ENCODE measurements at regions not wholly inside any gene's neighbourhood (a gene's known extent, or its start where the extent isn't known, plus 50 kb on each side); places are given as distances from the start of the nearest gene placed in this dataset.

DNA sequence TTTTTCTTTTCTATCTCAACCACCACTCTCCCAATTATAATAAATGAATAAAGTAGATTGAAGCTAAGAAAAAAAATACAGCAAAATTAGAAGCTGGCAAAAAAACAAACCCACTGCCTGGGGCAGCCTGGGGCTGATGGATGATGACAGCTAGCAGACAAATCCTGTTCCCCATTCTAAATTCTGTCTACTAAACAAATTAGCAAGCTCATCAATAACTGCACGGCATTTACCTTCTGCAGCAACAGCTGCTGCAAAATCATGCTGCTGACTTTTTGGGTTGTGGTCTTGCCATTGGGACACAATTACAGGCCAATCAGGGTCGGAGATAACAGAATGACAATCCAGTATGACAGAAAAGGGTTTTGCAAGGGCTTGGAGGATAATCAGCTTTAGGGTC is 443.6 kb upstream of the SOX5 start:
- H3K9ac ChIP-seq (ENCODE audit: insufficient read depth in 1 of 2, low read depth in 2 of 2, low read length in 2 of 2): no peak overlapping the region

More for the DNA sequence above, 443.6 kb upstream of the SOX5 start:
- Histone ChIP-seq H3K4me2 (ENCODE audit: insufficient read depth, low read length) (no peak overlapping the region), H3K4me3 (no peak overlapping the region), H3K36me3 (ENCODE audit: control insufficient read depth, insufficient read depth, low read length) (no peaks in the 10 kb centered on the region), H3K79me2 (ENCODE audit: control insufficient read depth, insufficient read depth, low read length) (no peaks in the 10 kb centered on the region), H3K27ac (ENCODE audit: extremely low read depth, low read depth, low read length) (no peak overlapping the region), H3K27me3 (ENCODE audit: control insufficient read depth in 2 of 2, insufficient read depth in 2 of 2, low read length in 2 of 2) (peaks cover 3 to 7% of the 10 kb centered on the region in 2 experiments; a peak in 3 of 5 replicates), H3K9me3 (replicated peaks; ENCODE audit: control insufficient read depth, insufficient read depth, low read depth, low read length) (no peaks in the 10 kb centered on the region), H4K20me1 (replicated peaks; ENCODE audit: control insufficient read depth, insufficient read depth, low read length) (no peaks in the 10 kb centered on the region), H3K9me1 (ENCODE audit: control insufficient read depth, insufficient read depth, low read length) (no peaks in the 10 kb centered on the region), H3K4me1 (replicated peaks in 1 of 2; ENCODE audit: control insufficient read depth in 2 of 2, insufficient read depth in 2 of 2, low read length in 2 of 2) (no peaks in the 10 kb centered on the region), H2AFZ (ENCODE audit: low read depth, low read length) (no peak overlapping the region)
- FAIRE-seq (no peak), ATAC-seq (no peak), DNase-seq (ENCODE audit: extremely low read depth in 1 of 4, low spot score in 3 of 4) (no peak)
- TF ChIP-seq NCOA1 (IDR thresholded peaks at IDR 0.05; ENCODE audit: low read depth) (no peak), MAFK (IDR thresholded peaks at IDR 0.05; ENCODE audit: low read length) (0 out of 2 replicates have a peak, but pooled peaks have one; percentile 32), ARID1B (IDR thresholded peaks at IDR 0.05) (no peak), ZNF316 (IDR thresholded peaks at IDR 0.05) (peak; percentile 51; the same call in 1 of the 2 replicates), TCF7 (IDR thresholded peaks at IDR 0.05; ENCODE audit: borderline replicate concordance) (no peak), ZNF507 (tag; conservative IDR thresholded peaks at IDR 0.05) (no peak), SPI1 (IDR thresholded peaks at IDR 0.05; ENCODE audit: borderline replicate concordance, low read depth, low read length) (no peak), ATF7 (IDR thresholded peaks at IDR 0.05) (no peak), ZNF41 (CRISPR knock-in tag; conservative IDR thresholded peaks at IDR 0.05) (no peak), ZNF174 (CRISPR knock-in tag; IDR thresholded peaks at IDR 0.05) (no peak), SIRT6 (IDR thresholded peaks at IDR 0.05; ENCODE audit: low read depth, low read length) (no peak), MAFG (tag; conservative IDR thresholded peaks at IDR 0.05) (0 out of 2 replicates have a peak, but pooled peaks have one; percentile 20), PCBP2 (IDR thresholded peaks at IDR 0.05; ENCODE audit: low read depth, low read length, poor library complexity, severe bottlenecking) (no peak), ZNF280B (CRISPR knock-in tag; IDR thresholded peaks at IDR 0.05) (no peak), NFIX (CRISPR knock-in tag; IDR thresholded peaks at IDR 0.05; ENCODE audit: low read depth) (no peak)
- TF ChIP-seq, protein P1, sequence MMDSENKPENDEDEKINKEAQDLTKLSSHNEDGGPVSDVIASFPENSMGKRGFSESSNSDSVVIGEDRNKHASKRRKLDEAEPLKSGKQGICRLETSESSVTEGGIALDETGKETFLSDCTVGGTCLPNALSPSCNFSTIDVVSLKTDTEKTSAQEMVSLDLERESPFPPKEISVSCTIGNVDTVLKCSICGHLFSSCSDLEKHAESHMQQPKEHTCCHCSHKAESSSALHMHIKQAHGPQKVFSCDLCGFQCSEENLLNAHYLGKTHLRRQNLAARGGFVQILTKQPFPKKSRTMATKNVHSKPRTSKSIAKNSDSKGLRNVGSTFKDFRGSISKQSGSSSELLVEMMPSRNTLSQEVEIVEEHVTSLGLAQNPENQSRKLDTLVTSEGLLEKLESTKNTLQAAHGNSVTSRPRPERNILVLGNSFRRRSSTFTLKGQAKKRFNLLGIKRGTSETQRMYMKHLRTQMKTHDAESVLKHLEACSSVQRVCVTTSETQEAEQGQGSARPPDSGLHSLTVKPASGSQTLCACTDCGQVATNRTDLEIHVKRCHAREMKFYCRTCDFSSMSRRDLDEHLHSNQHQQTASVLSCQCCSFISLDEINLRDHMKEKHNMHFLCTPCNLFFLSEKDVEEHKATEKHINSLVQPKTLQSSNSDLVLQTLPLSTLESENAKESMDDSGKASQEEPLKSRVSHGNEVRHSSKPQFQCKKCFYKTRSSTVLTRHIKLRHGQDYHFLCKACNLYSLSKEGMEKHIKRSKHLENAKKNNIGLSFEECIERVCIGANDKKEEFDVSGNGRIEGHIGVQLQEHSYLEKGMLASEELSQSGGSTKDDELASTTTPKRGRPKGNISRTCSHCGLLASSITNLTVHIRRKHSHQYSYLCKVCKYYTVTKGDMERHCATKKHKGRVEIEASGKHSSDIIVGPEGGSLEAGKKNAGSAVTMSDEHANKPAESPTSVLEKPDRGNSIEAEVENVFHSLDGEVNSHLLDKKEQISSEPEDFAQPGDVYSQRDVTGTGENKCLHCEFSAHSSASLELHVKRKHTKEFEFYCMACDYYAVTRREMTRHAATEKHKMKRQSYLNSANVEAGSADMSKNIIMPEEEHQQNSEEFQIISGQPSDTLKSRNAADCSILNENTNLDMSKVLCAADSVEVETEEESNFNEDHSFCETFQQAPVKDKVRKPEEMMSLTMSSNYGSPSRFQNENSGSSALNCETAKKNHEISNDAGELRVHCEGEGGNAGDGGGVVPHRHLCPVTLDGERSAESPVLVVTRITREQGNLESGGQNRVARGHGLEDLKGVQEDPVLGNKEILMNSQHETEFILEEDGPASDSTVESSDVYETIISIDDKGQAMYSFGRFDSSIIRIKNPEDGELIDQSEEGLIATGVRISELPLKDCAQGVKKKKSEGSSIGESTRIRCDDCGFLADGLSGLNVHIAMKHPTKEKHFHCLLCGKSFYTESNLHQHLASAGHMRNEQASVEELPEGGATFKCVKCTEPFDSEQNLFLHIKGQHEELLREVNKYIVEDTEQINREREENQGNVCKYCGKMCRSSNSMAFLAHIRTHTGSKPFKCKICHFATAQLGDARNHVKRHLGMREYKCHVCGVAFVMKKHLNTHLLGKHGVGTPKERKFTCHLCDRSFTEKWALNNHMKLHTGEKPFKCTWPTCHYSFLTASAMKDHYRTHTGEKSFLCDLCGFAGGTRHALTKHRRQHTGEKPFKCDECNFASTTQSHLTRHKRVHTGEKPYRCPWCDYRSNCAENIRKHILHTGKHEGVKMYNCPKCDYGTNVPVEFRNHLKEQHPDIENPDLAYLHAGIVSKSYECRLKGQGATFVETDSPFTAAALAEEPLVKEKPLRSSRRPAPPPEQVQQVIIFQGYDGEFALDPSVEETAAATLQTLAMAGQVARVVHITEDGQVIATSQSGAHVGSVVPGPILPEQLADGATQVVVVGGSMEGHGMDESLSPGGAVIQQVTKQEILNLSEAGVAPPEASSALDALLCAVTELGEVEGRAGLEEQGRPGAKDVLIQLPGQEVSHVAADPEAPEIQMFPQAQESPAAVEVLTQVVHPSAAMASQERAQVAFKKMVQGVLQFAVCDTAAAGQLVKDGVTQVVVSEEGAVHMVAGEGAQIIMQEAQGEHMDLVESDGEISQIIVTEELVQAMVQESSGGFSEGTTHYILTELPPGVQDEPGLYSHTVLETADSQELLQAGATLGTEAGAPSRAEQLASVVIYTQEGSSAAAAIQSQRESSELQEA (IDR thresholded peaks at IDR 0.05; ENCODE audit: low read depth): no peak
- WGBS (ENCODE audit: insufficient coverage, low coverage, missing lambda C conversion rate): 3% methylated on average over 2 of the region's 2 CpGs
- no TSS peak for BruUV-seq (replicated peaks)
- intact Hi-C loops (cut with micrococcal nuclease) (no loop called here), in situ Hi-C loops (cut with MboI) (no loop called here)
- POLR2A ChIA-PET: interaction anchor here (0.6 kb wide), 1 partner anchor 261 kb away, joined by 3 read pairs; no protein-coding TSS in a partner anchor
- CTCF ChIA-PET (ENCODE audit: low intra/inter-chr PET ratio): no interaction called here
